Forelimb muscle (tissue), 1 donor: ENCODE measurements at regions not wholly inside any gene's neighbourhood (a gene's known extent, or its start where the extent isn't known, plus 50 kb on each side); places are given as distances from the start of the nearest gene placed in this dataset.

ENCODE experiments used
- DNase-seq: peaks from one replicate; pipeline ENCODE4 v3.0.0-alpha.2; 2013; ENCODE audit warnings: low read depth

GRCh38 chr2:238561230-238561629, 134.5 kb downstream of the ASB1 start:
- no peak for DNase-seq

GRCh38 chr2:238562446-238562845, 135.7 kb downstream of the ASB1 start:
- no peak for DNase-seq

- no peak for DNase-seq
Measured at GRCh38 chr2:238563551-238563950, 136.8 kb downstream of the ASB1 start.

- no peak for DNase-seq
Measured at GRCh38 chr2:238564286-238564920, 137.7 kb downstream of the ASB1 start.

- DNase-seq = no peak
Measured at GRCh38 chr2:238565031-238565430, 138.3 kb downstream of the ASB1 start.

GRCh38 chr2:238566001-238566645, 139.4 kb downstream of the ASB1 start:
- DNase-seq = no peak

- no peak for DNase-seq
Measured at GRCh38 chr2:238567067-238567855, 140.5 kb downstream of the ASB1 start.

GRCh38 chr2:238567996-238568395, 141.3 kb downstream of the ASB1 start:
- DNase-seq = no peak

- no peak for DNase-seq
Measured at GRCh38 chr2:238568455-238569440, 142.0 kb downstream of the ASB1 start.

- DNase-seq = no peak
Measured at GRCh38 chr2:238569507-238570195, 142.9 kb downstream of the ASB1 start.

GRCh38 chr2:238570391-238570790, 143.7 kb downstream of the ASB1 start:
- DNase-seq = no peak

GRCh38 chr2:238570926-238571325, 144.2 kb downstream of the ASB1 start:
- no peak for DNase-seq

- no peak for DNase-seq
Measured at GRCh38 chr2:238571661-238572372, 145.1 kb downstream of the ASB1 start.

- no peak for DNase-seq
Measured at GRCh38 chr2:238573065-238573778, 146.5 kb downstream of the ASB1 start.

- DNase-seq = no peak
Measured at GRCh38 chr2:238573916-238574315, 147.2 kb downstream of the ASB1 start.

GRCh38 chr2:238574490-238575271, 148.0 kb downstream of the ASB1 start:
- DNase-seq = no peak

- no peak for DNase-seq
Measured at GRCh38 chr2:238576674-238577073, 149.9 kb downstream of the ASB1 start.

- DNase-seq = no peak
Measured at GRCh38 chr2:238578256-238578655, 151.5 kb downstream of the ASB1 start.

GRCh38 chr2:238580486-238580885, 153.8 kb downstream of the ASB1 start:
- no peak for DNase-seq
